ENCODE measurements at regions not wholly inside any gene's neighbourhood (a gene's known extent, or its start where the extent isn't known, plus 50 kb on each side); places are given as distances from the start of the nearest gene placed in this dataset.

- no peaks in the 10 kb centered on the region for H3K4me1 ChIP-seq
- 79 to 80% methylated on average over 2 of the region's 2 CpGs for WGBS, 2 donors
- no peaks in the 10 kb centered on the region for H3K36me3 ChIP-seq
- H3K4me3 ChIP-seq, result no peak overlapping the region
- TF ChIP-seq, protein P1, sequence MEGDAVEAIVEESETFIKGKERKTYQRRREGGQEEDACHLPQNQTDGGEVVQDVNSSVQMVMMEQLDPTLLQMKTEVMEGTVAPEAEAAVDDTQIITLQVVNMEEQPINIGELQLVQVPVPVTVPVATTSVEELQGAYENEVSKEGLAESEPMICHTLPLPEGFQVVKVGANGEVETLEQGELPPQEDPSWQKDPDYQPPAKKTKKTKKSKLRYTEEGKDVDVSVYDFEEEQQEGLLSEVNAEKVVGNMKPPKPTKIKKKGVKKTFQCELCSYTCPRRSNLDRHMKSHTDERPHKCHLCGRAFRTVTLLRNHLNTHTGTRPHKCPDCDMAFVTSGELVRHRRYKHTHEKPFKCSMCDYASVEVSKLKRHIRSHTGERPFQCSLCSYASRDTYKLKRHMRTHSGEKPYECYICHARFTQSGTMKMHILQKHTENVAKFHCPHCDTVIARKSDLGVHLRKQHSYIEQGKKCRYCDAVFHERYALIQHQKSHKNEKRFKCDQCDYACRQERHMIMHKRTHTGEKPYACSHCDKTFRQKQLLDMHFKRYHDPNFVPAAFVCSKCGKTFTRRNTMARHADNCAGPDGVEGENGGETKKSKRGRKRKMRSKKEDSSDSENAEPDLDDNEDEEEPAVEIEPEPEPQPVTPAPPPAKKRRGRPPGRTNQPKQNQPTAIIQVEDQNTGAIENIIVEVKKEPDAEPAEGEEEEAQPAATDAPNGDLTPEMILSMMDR (IDR thresholded peaks at IDR 0.05), result no peak
- TF ChIP-seq POLR2A (IDR thresholded peaks at IDR 0.05) (no peak), EP300 (IDR thresholded peaks at IDR 0.05) (no peak)
- no peak overlapping the region for H3K27ac ChIP-seq
- peaks cover 0 to 4% (median 0%) of the 10 kb centered on the region in 4 donors for H3K9me3 ChIP-seq
- peaks cover 0 to 10% of the 10 kb centered on the region in 2 donors for H3K27me3 ChIP-seq
- no peak for DNase-seq (ENCODE audit: low spot score in 2 of 2)
Measured at GRCh38 chr1:204813522-204813921, 57.1 kb upstream of the NFASC start.

DNA sequence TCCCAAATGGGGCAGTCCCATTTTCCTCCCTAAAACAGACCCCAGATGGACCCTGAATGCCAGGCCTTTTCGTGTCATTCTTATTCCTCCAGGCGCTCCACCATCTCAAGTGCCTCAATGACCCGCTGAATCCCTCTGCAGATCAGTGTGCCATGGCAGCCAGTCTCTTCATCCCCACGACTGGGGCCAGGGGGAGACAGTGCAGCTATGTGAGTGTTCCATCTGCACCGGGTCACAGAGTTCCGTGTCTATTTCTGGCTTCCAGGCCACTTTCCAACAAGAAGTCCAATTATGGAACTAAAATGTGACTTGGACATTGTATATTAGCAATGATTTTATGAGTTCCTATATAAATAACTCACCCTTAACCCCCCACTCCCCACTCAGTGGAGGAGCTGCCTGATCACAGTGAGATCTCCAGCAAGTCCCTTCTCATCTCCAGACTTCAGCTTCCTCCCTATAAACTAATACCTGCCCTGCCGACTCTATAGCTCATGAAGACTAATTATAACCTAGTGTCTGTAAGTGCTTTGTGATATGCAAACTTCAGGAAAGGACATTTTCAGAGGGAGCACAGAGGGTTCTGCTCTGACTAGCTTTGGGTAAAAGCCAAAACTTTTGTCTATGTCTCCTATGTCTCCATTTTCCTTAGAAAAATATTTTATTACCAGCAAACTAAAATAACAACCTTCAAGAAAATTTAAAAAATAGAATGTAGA lies 56.3 kb upstream of the NFASC start:
- no peak overlapping the region for H3K27ac ChIP-seq

GRCh38 chr1:204817341-204817740 lies 53.3 kb upstream of the NFASC start:
- Histone ChIP-seq H3K36me3 (no peaks in the 10 kb centered on the region), H3K4me1 (peaks cover 0 to 13% (median 0%) of the 10 kb centered on the region in 4 donors), H3K9me3 (peaks cover 0 to 4% (median 0%) of the 10 kb centered on the region in 4 donors), H3K27me3 (peaks cover 0 to 10% of the 10 kb centered on the region in 2 donors), H3K27ac (no peak overlapping the region), H3K4me3 (no peak overlapping the region)
- TF ChIP-seq POLR2A (IDR thresholded peaks at IDR 0.05) (no peak), EP300 (IDR thresholded peaks at IDR 0.05) (no peak)
- TF ChIP-seq, protein P1 (IDR thresholded peaks at IDR 0.05), result no peak
- 88 to 93% methylated on average over 5 of the region's 5 CpGs for WGBS, 2 donors
- DNase-seq (ENCODE audit: low spot score in 2 of 2), result no peak

More for the DNA sequence above, 56.3 kb upstream of the NFASC start:
- DNase-seq (ENCODE audit: low spot score in 2 of 2), result no peak
- TF ChIP-seq, protein P1 (IDR thresholded peaks at IDR 0.05), result no peak
- no peaks in the 10 kb centered on the region for H3K36me3 ChIP-seq
- no peaks in the 10 kb centered on the region for H3K4me1 ChIP-seq
- H3K9me3 ChIP-seq, result peaks cover 0 to 4% (median 0%) of the 10 kb centered on the region in 4 donors
- H3K4me3 ChIP-seq, result no peak overlapping the region
- 50 to 62% methylated on average over 7 of the region's 7 CpGs for WGBS, 2 donors
- peaks cover 0 to 10% of the 10 kb centered on the region in 2 donors for H3K27me3 ChIP-seq

DNA sequence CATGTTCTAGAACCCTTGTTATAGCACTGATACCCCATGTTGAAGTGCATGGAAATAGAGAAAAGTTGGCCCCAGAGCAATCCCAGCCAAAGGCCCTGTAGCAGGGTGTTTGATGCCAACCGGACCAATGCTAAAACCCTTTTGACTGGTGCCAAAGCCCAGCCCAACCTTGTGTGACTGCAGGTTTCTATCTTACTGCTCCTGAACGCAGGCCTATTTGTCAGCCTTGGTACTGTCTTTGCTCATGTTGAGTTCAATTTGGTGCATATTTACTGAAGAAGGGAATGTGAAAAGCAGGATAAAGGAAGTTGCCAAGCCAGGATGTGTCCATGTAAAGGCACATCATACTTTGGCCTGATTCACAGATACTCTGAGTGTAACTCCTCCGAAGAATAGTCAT lies 51.7 kb upstream of the NFASC start:
- Histone ChIP-seq H3K27ac (no peak overlapping the region), H3K36me3 (no peaks in the 10 kb centered on the region), H3K4me1 (peaks cover 0 to 13% (median 0%) of the 10 kb centered on the region in 4 donors), H3K4me3 (no peak overlapping the region), H3K9me3 (peaks cover 0 to 4% (median 0%) of the 10 kb centered on the region in 4 donors), H3K27me3 (peaks cover 0 to 10% of the 10 kb centered on the region in 2 donors)
- TF ChIP-seq EP300 (IDR thresholded peaks at IDR 0.05) (no peak), POLR2A (IDR thresholded peaks at IDR 0.05) (no peak)
- TF ChIP-seq, protein P1 (IDR thresholded peaks at IDR 0.05), result no peak
- 41 to 60% methylated on average over 3 of the region's 3 CpGs for WGBS, 2 donors
- no peak for DNase-seq (ENCODE audit: low spot score in 2 of 2)

- 28 to 46% methylated on average over 2 of the region's 2 CpGs for WGBS, 2 donors
- Histone ChIP-seq H3K4me1 (peaks cover 0 to 13% (median 0%) of the 10 kb centered on the region in 4 donors), H3K36me3 (no peaks in the 10 kb centered on the region), H3K9me3 (peaks cover 0 to 4% (median 0%) of the 10 kb centered on the region in 4 donors), H3K27ac (no peak overlapping the region), H3K27me3 (peaks cover 0 to 10% of the 10 kb centered on the region in 2 donors), H3K4me3 (no peak overlapping the region)
- DNase-seq (ENCODE audit: low spot score in 2 of 2), result no peak
- TF ChIP-seq, protein P1 (IDR thresholded peaks at IDR 0.05), result no peak
- no peak for TF ChIP-seq POLR2A (IDR thresholded peaks at IDR 0.05)
- no peak for TF ChIP-seq EP300 (IDR thresholded peaks at IDR 0.05)
Measured at GRCh38 chr1:204819495-204819894, 51.2 kb upstream of the NFASC start.

All from tibial nerve (tissue), 4 donors.